ENCODE measurements at regions not wholly inside any gene's neighbourhood (a gene's known extent, or its start where the extent isn't known, plus 50 kb on each side); places are given as distances from the start of the nearest gene placed in this dataset.
"Not testable (repeated sequence)": the region's sequence is repeated elsewhere in the genome, so short reads cannot be mapped to it uniquely, and the experiment has no call there.

DNA sequence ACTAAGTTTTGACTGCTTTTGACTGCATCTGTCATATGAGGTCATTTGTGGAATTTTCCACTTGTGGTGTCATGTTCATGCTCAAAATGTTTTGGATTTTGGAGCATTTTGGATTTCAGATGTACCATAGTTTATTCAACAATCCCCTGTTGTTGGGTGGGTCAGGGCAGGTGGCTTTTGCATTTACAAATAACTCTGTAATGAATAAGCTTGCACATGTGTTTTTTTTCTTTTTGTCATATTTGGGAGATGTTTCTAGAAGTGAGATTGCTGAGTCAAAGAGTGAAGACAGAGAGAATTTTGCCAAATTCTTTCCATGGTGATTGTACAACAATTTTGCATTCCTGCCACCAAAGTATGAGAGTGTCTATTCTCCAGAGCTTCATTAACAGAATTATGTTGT, 62.4 kb upstream of the ADPGK start:
- Histone ChIP-seq H3K4me1 (ENCODE audit: control insufficient read depth, insufficient read depth, low read length) (peaks cover 10% of the 10 kb centered on the region), H3K4me3 (ENCODE audit: low read length) (no peak overlapping the region), H3K27ac (ENCODE audit: low read length) (no peak overlapping the region), H3K36me3 (ENCODE audit: control insufficient read depth, insufficient read depth, low read length) (no peaks in the 10 kb centered on the region), H3K27me3 (ENCODE audit: control insufficient read depth, insufficient read depth, low read length) (no peaks in the 10 kb centered on the region), H3K9me3 (ENCODE audit: control insufficient read depth, insufficient read depth, low read length) (no peaks in the 10 kb centered on the region)
- Mint-ChIP-seq H3K9me3 (no peaks in the 10 kb centered on the region), H3K27me3 (ENCODE audit: low read depth in 2 of 2) (peaks cover 31 to 56% of the 10 kb centered on the region in 2 donors), H3K4me1 (peaks cover 11 to 14% of the 10 kb centered on the region in 2 donors), H3K4me3 (no peak overlapping the region), H3K27ac (no peak overlapping the region), H3K36me3 (peaks cover 8% of the 10 kb centered on the region)
- ATAC-seq (no peak), DNase-seq (no peak)
- intact Hi-C loops (cut with micrococcal nuclease) = no loop called here
- TF ChIP-seq, protein P1, sequence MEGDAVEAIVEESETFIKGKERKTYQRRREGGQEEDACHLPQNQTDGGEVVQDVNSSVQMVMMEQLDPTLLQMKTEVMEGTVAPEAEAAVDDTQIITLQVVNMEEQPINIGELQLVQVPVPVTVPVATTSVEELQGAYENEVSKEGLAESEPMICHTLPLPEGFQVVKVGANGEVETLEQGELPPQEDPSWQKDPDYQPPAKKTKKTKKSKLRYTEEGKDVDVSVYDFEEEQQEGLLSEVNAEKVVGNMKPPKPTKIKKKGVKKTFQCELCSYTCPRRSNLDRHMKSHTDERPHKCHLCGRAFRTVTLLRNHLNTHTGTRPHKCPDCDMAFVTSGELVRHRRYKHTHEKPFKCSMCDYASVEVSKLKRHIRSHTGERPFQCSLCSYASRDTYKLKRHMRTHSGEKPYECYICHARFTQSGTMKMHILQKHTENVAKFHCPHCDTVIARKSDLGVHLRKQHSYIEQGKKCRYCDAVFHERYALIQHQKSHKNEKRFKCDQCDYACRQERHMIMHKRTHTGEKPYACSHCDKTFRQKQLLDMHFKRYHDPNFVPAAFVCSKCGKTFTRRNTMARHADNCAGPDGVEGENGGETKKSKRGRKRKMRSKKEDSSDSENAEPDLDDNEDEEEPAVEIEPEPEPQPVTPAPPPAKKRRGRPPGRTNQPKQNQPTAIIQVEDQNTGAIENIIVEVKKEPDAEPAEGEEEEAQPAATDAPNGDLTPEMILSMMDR (IDR thresholded peaks at IDR 0.05) = no peak

DNA sequence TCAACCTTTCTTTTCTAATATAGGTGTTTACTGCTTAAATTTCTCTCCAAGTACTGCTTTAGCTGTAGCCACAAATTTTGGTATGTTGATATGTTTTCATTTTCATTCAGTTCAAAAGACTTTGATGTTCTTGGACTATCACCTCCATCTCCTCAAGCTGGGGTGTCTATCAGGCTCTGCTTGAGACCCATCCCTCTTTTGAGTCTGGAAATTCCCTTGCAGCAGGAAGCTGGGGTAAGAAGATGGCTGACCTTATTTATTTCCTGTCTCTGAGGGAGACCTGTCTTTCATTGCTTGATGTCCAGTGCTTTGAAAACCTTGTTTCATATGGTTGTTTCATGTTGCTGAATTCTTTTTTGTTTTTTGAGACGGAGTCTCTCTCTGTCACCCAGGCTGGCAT, 60.5 kb upstream of the ADPGK start:
- no peaks in the 10 kb centered on the region for H3K36me3 ChIP-seq (ENCODE audit: control insufficient read depth, insufficient read depth, low read length)
- H3K27ac Mint-ChIP-seq = no peak overlapping the region
- H3K4me1 ChIP-seq (ENCODE audit: control insufficient read depth, insufficient read depth, low read length) = peaks cover 10% of the 10 kb centered on the region
- no peaks in the 10 kb centered on the region for H3K27me3 ChIP-seq (ENCODE audit: control insufficient read depth, insufficient read depth, low read length)
- no peak overlapping the region for H3K27ac ChIP-seq (ENCODE audit: low read length)
- H3K36me3 Mint-ChIP-seq = peaks cover 8% of the 10 kb centered on the region
- no peaks in the 10 kb centered on the region for H3K9me3 Mint-ChIP-seq
- intact Hi-C loops (cut with micrococcal nuclease) = no loop called here
- peaks cover 23 to 42% of the 10 kb centered on the region in 2 donors for H3K27me3 Mint-ChIP-seq (ENCODE audit: low read depth in 2 of 2)
- H3K4me1 Mint-ChIP-seq = peaks cover 11 to 24% of the 10 kb centered on the region in 2 donors
- DNase-seq (peak in 1 of 2 donors; percentile 14), ATAC-seq (peak in 1 of 3 donors; percentile 64)
- TF ChIP-seq, protein P1 (IDR thresholded peaks at IDR 0.05) = no peak
- no peaks in the 10 kb centered on the region for H3K9me3 ChIP-seq (ENCODE audit: control insufficient read depth, insufficient read depth, low read length)
- H3K4me3 ChIP-seq (ENCODE audit: low read length) = no peak overlapping the region
- no peak overlapping the region for H3K4me3 Mint-ChIP-seq
- WGBS (ENCODE audit: insufficient coverage) = 74% methylated on average over 1 of the region's 1 CpG

DNA sequence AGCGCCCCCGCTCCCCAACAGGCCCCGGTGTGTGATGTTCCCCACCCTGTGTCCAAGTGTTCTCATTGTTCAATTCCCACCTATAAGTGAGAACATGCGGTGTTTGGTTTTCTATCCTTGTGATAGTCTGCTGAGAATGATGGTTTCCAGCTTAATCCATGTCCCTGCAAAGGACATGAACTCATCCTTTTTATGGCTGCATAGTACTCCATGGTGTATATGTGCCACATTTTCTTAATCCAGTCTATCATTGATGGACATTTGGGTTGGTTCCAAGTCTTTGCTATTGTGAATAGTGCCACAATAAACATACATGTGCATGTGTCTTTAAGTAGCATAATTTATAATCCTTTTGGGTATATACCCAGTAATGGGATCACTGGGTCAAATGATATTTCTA, 59.8 kb upstream of the ADPGK start:
- WGBS (ENCODE audit: insufficient coverage) = 95% methylated on average over 3 of the region's 4 CpGs
- H3K36me3 Mint-ChIP-seq; H3K4me3 ChIP-seq (ENCODE audit: low read length); intact Hi-C loops (cut with micrococcal nuclease); H3K9me3 Mint-ChIP-seq; H3K27ac Mint-ChIP-seq; H3K9me3 ChIP-seq (ENCODE audit: control insufficient read depth, insufficient read depth, low read length); H3K36me3 ChIP-seq (ENCODE audit: control insufficient read depth, insufficient read depth, low read length); DNase-seq; H3K27me3 ChIP-seq (ENCODE audit: control insufficient read depth, insufficient read depth, low read length); H3K4me3 Mint-ChIP-seq; ATAC-seq; H3K27ac ChIP-seq (ENCODE audit: low read length): not testable (repeated sequence)
- peaks cover 12% of the 10 kb centered on the region for H3K4me1 ChIP-seq (ENCODE audit: control insufficient read depth, insufficient read depth, low read length)
- Mint-ChIP-seq H3K4me1 (peaks cover 13 to 24% of the 10 kb centered on the region in 2 donors), H3K27me3 (ENCODE audit: low read depth in 2 of 2) (peaks cover 18 to 34% of the 10 kb centered on the region in 2 donors)

DNA sequence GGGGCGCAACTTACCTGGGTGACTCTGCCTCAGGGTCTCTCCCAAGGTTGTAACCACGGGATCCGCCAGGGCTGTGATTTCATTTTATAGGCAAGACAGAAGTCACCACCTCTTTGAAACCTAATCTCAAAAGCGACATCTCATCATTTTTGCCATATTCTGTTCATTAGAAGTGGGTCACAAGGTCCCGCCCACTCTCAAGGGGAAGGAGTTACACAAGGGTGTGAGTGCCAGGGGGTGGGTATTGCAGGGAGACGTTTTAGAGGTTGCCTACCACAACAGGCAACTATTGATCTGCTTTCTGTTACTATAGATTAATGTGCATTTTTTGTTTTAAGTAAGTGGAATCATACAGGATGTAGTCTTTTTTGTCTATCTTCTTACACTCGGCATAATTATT, 56.6 kb upstream of the ADPGK start:
- Mint-ChIP-seq H3K9me3 (no peaks in the 10 kb centered on the region), H3K36me3 (peaks cover 8% of the 10 kb centered on the region), H3K27ac (no peak overlapping the region), H3K4me1 (peaks cover 17 to 18% of the 10 kb centered on the region in 2 donors), H3K4me3 (no peak overlapping the region), H3K27me3 (ENCODE audit: low read depth in 2 of 2) (peaks cover 5 to 16% of the 10 kb centered on the region in 2 donors)
- intact Hi-C loops (cut with micrococcal nuclease) = no loop called here
- Histone ChIP-seq H3K9me3 (ENCODE audit: control insufficient read depth, insufficient read depth, low read length) (no peaks in the 10 kb centered on the region), H3K27ac (ENCODE audit: low read length) (no peak overlapping the region), H3K27me3 (ENCODE audit: control insufficient read depth, insufficient read depth, low read length) (no peaks in the 10 kb centered on the region), H3K4me3 (ENCODE audit: low read length) (no peak overlapping the region), H3K4me1 (ENCODE audit: control insufficient read depth, insufficient read depth, low read length) (peaks cover 8% of the 10 kb centered on the region), H3K36me3 (ENCODE audit: control insufficient read depth, insufficient read depth, low read length) (no peaks in the 10 kb centered on the region)
- 77% methylated on average over 5 of the region's 7 CpGs for WGBS (ENCODE audit: insufficient coverage)
- DNase-seq = no peak
- TF ChIP-seq, protein P1 (IDR thresholded peaks at IDR 0.05) = no peak
- ATAC-seq = no peak

Measured in natural killer cell (primary cell).